Adrenal gland (tissue), 5 donors: ENCODE measurements at regions not wholly inside any gene's neighbourhood (a gene's known extent, or its start where the extent isn't known, plus 50 kb on each side); places are given as distances from the start of the nearest gene placed in this dataset.

Experiments
- CTCF ChIP-seq, 6 experiments: fragments of 450-650 bp in 4 of 6; fragments of 200-600 bp in 2 of 6; sonication (generic) in 1 of 6; IDR thresholded peaks; 1 replicate in 5 of 6; 2 replicates in 1 of 6; pipeline versions ENCODE4 v1.5.1 to v1.8.0; 2016 to 2021; ENCODE audit warnings: antibody characterized with exemption in 6 of 6, mild to moderate bottlenecking in 2 of 6, moderate library complexity in 1 of 6
- POLR2A ChIP-seq, 2 donors: fragments of 450-650 bp; IDR thresholded peaks; one replicate each; pipeline ENCODE4 v1.6.1; 2017; ENCODE audit warnings: antibody characterized with exemption in 2 of 2, mild to moderate bottlenecking in 2 of 2, moderate library complexity in 1 of 2
- donor health status: DM: no; HTN: no; CAD: no.

DNA sequence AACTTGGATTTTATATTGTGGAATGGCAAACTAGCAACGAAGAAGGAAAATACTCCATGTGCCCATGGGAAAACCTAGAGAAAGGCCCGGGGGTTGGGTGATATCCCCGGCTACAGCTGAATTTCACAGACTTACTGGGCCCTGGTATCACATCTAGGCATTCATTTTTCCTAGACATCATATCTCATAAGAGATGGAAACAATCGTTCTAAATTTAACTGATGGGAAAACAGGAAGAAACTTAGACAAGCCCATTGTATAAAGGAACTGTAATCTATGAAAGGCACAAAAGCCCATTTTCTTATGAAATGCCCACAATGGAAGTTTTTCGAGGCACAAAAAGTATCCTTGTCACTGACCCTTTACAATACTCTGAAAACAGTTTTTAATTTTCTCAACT is 407.9 kb upstream of the LYPLAL1 start:
- TF ChIP-seq POLR2A (IDR thresholded peaks at IDR 0.05) (no peak), CTCF (IDR thresholded peaks at IDR 0.05) (no peak)
